ENCODE measurements at regions not wholly inside any gene's neighbourhood (a gene's known extent, or its start where the extent isn't known, plus 50 kb on each side); places are given as distances from the start of the nearest gene placed in this dataset.

GRCh38 chr20:19823971-19824370, 65.9 kb downstream of the RIN2 start:
- TF ChIP-seq CTCF (conservative IDR thresholded peaks at IDR 0.05) (no peak), EZH2 (IDR thresholded peaks at IDR 0.05; ENCODE audit: low read depth) (no peak)
